GM20431 (cell line): ENCODE measurements at regions not wholly inside any gene's neighbourhood (a gene's known extent, or its start where the extent isn't known, plus 50 kb on each side); places are given as distances from the start of the nearest gene placed in this dataset.
"Not testable (repeated sequence)": the region's sequence is repeated elsewhere in the genome, so short reads cannot be mapped to it uniquely, and the experiment has no call there.

Experiments
- in situ Hi-C: fragments of 300-500 bp; cut with MseI, MboI; formaldehyde crosslinking; loops from one replicate; pipeline ENCODE4 v1.15.0; 2020; ENCODE audit warnings: low sequenced_read_pairs; ENCODE audit not compliant: unreplicated experiment

- in situ Hi-C loops = no loop called here
Measured at GRCh38 chr6:19337101-19337500, 500.1 kb upstream of the ID4 start.

- in situ Hi-C loops = no loop called here
Measured at GRCh38 chr6:19342616-19343015, 494.6 kb upstream of the ID4 start.

- in situ Hi-C loops = no loop called here
Measured at GRCh38 chr6:19349429-19349828, 487.7 kb upstream of the ID4 start.

GRCh38 chr6:19354181-19354580 is 483.0 kb upstream of the ID4 start:
- in situ Hi-C loops = no loop called here

- in situ Hi-C loops = no loop called here
Measured at GRCh38 chr6:19356692-19357091, 480.5 kb upstream of the ID4 start.

- in situ Hi-C loops = no loop called here
Measured at GRCh38 chr6:19362396-19362795, 474.8 kb upstream of the ID4 start.

- in situ Hi-C loops = no loop called here
Measured at GRCh38 chr6:19368511-19368910, 468.7 kb upstream of the ID4 start.

GRCh38 chr6:19369785-19370184 is 467.4 kb upstream of the ID4 start:
- in situ Hi-C loops = no loop called here

- in situ Hi-C loops = no loop called here
Measured at GRCh38 chr6:19370831-19371230, 466.3 kb upstream of the ID4 start.

GRCh38 chr6:19375613-19376012 is 461.6 kb upstream of the ID4 start:
- in situ Hi-C loops = no loop called here

- in situ Hi-C loops = no loop called here
Measured at GRCh38 chr6:19377722-19378121, 459.4 kb upstream of the ID4 start.

GRCh38 chr6:19380293-19380692 is 456.9 kb upstream of the ID4 start:
- in situ Hi-C loops = no loop called here

- in situ Hi-C loops = no loop called here
Measured at GRCh38 chr6:19382676-19383075, 454.5 kb upstream of the ID4 start.

GRCh38 chr6:19391926-19392325 is 445.2 kb upstream of the ID4 start:
- in situ Hi-C loops = no loop called here

GRCh38 chr6:19394051-19394450 is 443.1 kb upstream of the ID4 start:
- in situ Hi-C loops = no loop called here

- in situ Hi-C loops = no loop called here
Measured at GRCh38 chr6:19394687-19395086, 442.5 kb upstream of the ID4 start.

- in situ Hi-C loops = no loop called here
Measured at GRCh38 chr6:19395316-19395715, 441.9 kb upstream of the ID4 start.

- in situ Hi-C loops = no loop called here
Measured at GRCh38 chr6:19399406-19399805, 437.8 kb upstream of the ID4 start.

GRCh38 chr6:19404884-19405283 is 432.3 kb upstream of the ID4 start:
- in situ Hi-C loops = not testable (repeated sequence)

- in situ Hi-C loops = no loop called here
Measured at GRCh38 chr6:19408331-19408730, 428.8 kb upstream of the ID4 start.

- in situ Hi-C loops = no loop called here
Measured at GRCh38 chr6:19410481-19410880, 426.7 kb upstream of the ID4 start.

GRCh38 chr6:19413323-19413722 is 423.8 kb upstream of the ID4 start:
- in situ Hi-C loops = no loop called here
